GM12892 (cell line): ENCODE measurements at regions not wholly inside any gene's neighbourhood (a gene's known extent, or its start where the extent isn't known, plus 50 kb on each side); places are given as distances from the start of the nearest gene placed in this dataset.

Experiments
- POLR2A ChIP-seq: IDR thresholded peaks from 2 replicates; pipeline ENCODE4 v1.6.1; 2011; ENCODE audit warnings: low read depth, low read length, control low read depth
- TAF1 ChIP-seq: IDR thresholded peaks from 2 replicates; pipeline ENCODE4 v1.6.1; 2011; ENCODE audit warnings: low read depth, mild to moderate bottlenecking, control low read depth, low read length, borderline replicate concordance

- no peak for TF ChIP-seq POLR2A
- no peak for TF ChIP-seq TAF1
Measured at GRCh38 chr18:37902344-37902743, 336.7 kb upstream of the CELF4 start.
